H1 (cell line): ENCODE measurements at regions not wholly inside any gene's neighbourhood (a gene's known extent, or its start where the extent isn't known, plus 50 kb on each side); places are given as distances from the start of the nearest gene placed in this dataset.

ENCODE experiments used
- CEBPB ChIP-seq: IDR thresholded peaks from 2 replicates; pipeline ENCODE4 v1.6.1; 2012; ENCODE audit warnings: low read depth, low read length
- POLR2AphosphoS5 ChIP-seq: IDR thresholded peaks from 2 replicates; pipeline ENCODE4 v1.6.1; 2011; ENCODE audit warnings: low read depth, low read length
- RFX5 ChIP-seq: IDR thresholded peaks from 2 replicates; pipeline ENCODE4 v1.6.1; 2011; ENCODE audit warnings: low read depth, low read length, improper control_type of control experiment, borderline replicate concordance
- RNF2 ChIP-seq: fragments of 200-900, 300-1000 bp; sonication (generic); IDR thresholded peaks from 2 replicates; pipeline ENCODE4 v1.7.1; 2016; ENCODE audit warnings: borderline replicate concordance, low read depth, mild to moderate bottlenecking, antibody characterized with exemption, low read length; ENCODE audit not compliant: poor library complexity, severe bottlenecking; ENCODE audit errors: missing control alignments

DNA sequence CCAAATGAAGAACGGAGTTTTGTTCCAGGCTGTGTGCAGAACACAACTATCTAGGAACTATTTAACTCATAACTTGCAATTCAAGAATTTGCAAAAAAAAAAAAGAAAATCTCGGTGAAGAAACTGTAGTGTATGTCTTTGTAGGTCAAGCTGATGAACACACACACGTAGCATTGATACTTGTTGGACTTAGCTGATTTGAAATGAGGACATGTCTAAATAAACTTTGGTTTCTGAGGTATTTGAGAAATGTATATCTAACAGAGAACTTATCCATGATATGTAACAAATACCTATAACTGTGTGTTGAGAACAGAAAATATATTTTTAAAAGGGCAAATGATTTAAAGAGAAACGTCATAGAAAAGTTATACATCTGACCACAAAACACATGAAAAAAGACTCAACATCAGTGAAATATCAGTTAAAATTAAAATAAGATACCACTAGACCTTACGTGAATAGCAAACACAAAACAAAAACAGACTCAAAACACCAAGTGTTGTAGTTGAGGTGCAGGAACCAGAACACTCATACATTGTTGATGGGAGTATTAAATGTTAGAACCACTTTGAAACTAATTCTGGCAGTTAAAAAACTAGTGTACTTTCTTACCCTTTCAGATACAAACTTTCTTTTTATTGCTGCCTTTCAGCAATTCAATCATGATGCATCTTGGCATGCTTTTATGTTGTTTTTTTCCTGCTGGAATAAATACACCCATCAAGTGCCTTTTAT, 1535.8 kb upstream of the PCDH10 start (continued):
- TF ChIP-seq CEBPB, result no peak
- TF ChIP-seq RFX5, result no peak
- TF ChIP-seq RNF2, result no peak
- TF ChIP-seq POLR2AphosphoS5, result no peak
- TF ChIP-seq, all 59 proteins: peak for 0
